Nucleus accumbens (tissue), 56 donors: ENCODE measurements at regions not wholly inside any gene's neighbourhood (a gene's known extent, or its start where the extent isn't known, plus 50 kb on each side); places are given as distances from the start of the nearest gene placed in this dataset.
"Not testable (repeated sequence)": the region's sequence is repeated elsewhere in the genome, so short reads cannot be mapped to it uniquely, and the experiment has no call there.

Experiments
- DNase-seq, 56 donors: peaks; one replicate each; lab custom pipeline; 2025; lab: John Stamatoyannopoulos, UW

- no peak for DNase-seq
Measured at GRCh38 chr5:57738787-57739186, 256.2 kb upstream of the ACTBL2 start.

GRCh38 chr5:57738301-57738700 lies 255.7 kb upstream of the ACTBL2 start:
- DNase-seq, result no peak

- DNase-seq, result peak in 2 of 56 donors; percentile 1 to 2
Measured at GRCh38 chr5:57736716-57737115, 254.1 kb upstream of the ACTBL2 start.

- DNase-seq, result not testable (repeated sequence)
Measured at GRCh38 chr5:57735279-57736153, 252.9 kb upstream of the ACTBL2 start.

GRCh38 chr5:57734296-57734695 lies 251.7 kb upstream of the ACTBL2 start:
- DNase-seq, result no peak

- DNase-seq, result no peak
Measured at GRCh38 chr5:57727591-57727990, 245.0 kb upstream of the ACTBL2 start.

- no peak for DNase-seq
Measured at GRCh38 chr5:57725658-57726504, 243.3 kb upstream of the ACTBL2 start.

- DNase-seq, result no peak
Measured at GRCh38 chr5:57724836-57725235, 242.2 kb upstream of the ACTBL2 start.

- peak in 2 of 56 donors; percentile 7 to 18 for DNase-seq
Measured at GRCh38 chr5:57721226-57721625, 238.6 kb upstream of the ACTBL2 start.

GRCh38 chr5:57720656-57721055 lies 238.0 kb upstream of the ACTBL2 start:
- DNase-seq, result peak in 35 of 56 donors; percentile 1 to 76 (median 36)

GRCh38 chr5:57719216-57719615 lies 236.6 kb upstream of the ACTBL2 start:
- DNase-seq, result no peak

- DNase-seq, result no peak
Measured at GRCh38 chr5:57718155-57718554, 235.5 kb upstream of the ACTBL2 start.

- no peak for DNase-seq
Measured at GRCh38 chr5:57717555-57717954, 234.9 kb upstream of the ACTBL2 start.

GRCh38 chr5:57716661-57717060 lies 234.1 kb upstream of the ACTBL2 start:
- DNase-seq, result no peak

GRCh38 chr5:57715296-57715695 lies 232.7 kb upstream of the ACTBL2 start:
- no peak for DNase-seq

- DNase-seq, result not testable (repeated sequence)
Measured at GRCh38 chr5:57713535-57713934, 230.9 kb upstream of the ACTBL2 start.

- no peak for DNase-seq
Measured at GRCh38 chr5:57711946-57712345, 229.3 kb upstream of the ACTBL2 start.

- DNase-seq, result no peak
Measured at GRCh38 chr5:57711471-57711870, 228.9 kb upstream of the ACTBL2 start.

GRCh38 chr5:57710126-57710525 lies 227.5 kb upstream of the ACTBL2 start:
- no peak for DNase-seq

GRCh38 chr5:57705769-57706168 lies 223.2 kb upstream of the ACTBL2 start:
- DNase-seq, result no peak

- DNase-seq, result no peak
Measured at GRCh38 chr5:57703721-57704120, 221.1 kb upstream of the ACTBL2 start.

GRCh38 chr5:57700484-57700883 lies 217.9 kb upstream of the ACTBL2 start:
- DNase-seq, result no peak
